ENCODE measurements at regions not wholly inside any gene's neighbourhood (a gene's known extent, or its start where the extent isn't known, plus 50 kb on each side); places are given as distances from the start of the nearest gene placed in this dataset.

DNA sequence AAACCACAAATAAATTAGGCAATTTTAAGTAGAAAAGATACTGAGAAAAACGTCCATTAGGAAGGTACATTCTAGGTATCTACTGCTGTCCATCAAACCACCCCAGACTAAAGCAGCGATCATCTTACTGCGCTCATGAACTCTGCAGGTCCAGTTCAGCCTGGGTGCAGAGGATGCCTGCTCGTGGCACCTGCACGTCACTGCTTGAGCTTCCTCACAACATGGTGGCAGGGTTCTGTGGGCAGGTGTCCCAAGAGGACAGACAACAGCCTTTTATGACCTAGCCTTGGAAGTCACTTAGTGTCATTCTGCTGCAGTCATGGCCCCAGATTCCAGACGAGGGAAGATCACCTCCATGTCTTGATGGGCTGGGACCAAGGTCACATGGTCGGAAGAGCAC, 93.4 kb downstream of the MICALL2 start:
- ChIA-PET POLR2A (no interaction called here), CTCF (interaction anchor here (0.8 to 1.3 kb wide), 3 partner anchors 11 to 190 kb away, joined by 3 to 4 read pairs (median 3); no protein-coding TSS in a partner anchor)
- no peak overlapping the region for H2AFZ ChIP-seq (ENCODE audit: low read depth)
- H3K9me2 ChIP-seq: no peaks in the 10 kb centered on the region
- no peaks in the 10 kb centered on the region for H3K36me3 ChIP-seq (replicated peaks in 1 of 2; ENCODE audit: control insufficient read depth in 1 of 2, insufficient read depth in 2 of 2, low read length in 1 of 2)
- H3K4me3 ChIP-seq (ENCODE audit: low read depth in 2 of 2, low read length in 1 of 2): no peak overlapping the region
- H3K27ac ChIP-seq (ENCODE audit: low read depth in 2 of 2, low read length in 1 of 2): no peak overlapping the region
- DNase-seq: peak; percentile 21
- TF ChIP-seq FOXJ3 (CRISPR knock-in tag; IDR thresholded peaks at IDR 0.05) (no peak), TEAD4 (IDR thresholded peaks at IDR 0.05; ENCODE audit: borderline replicate concordance, insufficient read depth) (no peak), NRF1 (IDR thresholded peaks at IDR 0.05; ENCODE audit: low read depth, low read length) (no peak), GABPA (IDR thresholded peaks at IDR 0.05; ENCODE audit: low read depth) (no peak), RAD21 (IDR thresholded peaks at IDR 0.05; ENCODE audit: low read length) (no peak), SMC3 (IDR thresholded peaks at IDR 0.05; ENCODE audit: low read depth, low read length) (no peak)
- TF ChIP-seq, protein P1, sequence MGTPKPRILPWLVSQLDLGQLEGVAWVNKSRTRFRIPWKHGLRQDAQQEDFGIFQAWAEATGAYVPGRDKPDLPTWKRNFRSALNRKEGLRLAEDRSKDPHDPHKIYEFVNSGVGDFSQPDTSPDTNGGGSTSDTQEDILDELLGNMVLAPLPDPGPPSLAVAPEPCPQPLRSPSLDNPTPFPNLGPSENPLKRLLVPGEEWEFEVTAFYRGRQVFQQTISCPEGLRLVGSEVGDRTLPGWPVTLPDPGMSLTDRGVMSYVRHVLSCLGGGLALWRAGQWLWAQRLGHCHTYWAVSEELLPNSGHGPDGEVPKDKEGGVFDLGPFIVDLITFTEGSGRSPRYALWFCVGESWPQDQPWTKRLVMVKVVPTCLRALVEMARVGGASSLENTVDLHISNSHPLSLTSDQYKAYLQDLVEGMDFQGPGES (IDR thresholded peaks at IDR 0.05; ENCODE audit: low read depth, low read length): no peak
- TF ChIP-seq, protein P2, sequence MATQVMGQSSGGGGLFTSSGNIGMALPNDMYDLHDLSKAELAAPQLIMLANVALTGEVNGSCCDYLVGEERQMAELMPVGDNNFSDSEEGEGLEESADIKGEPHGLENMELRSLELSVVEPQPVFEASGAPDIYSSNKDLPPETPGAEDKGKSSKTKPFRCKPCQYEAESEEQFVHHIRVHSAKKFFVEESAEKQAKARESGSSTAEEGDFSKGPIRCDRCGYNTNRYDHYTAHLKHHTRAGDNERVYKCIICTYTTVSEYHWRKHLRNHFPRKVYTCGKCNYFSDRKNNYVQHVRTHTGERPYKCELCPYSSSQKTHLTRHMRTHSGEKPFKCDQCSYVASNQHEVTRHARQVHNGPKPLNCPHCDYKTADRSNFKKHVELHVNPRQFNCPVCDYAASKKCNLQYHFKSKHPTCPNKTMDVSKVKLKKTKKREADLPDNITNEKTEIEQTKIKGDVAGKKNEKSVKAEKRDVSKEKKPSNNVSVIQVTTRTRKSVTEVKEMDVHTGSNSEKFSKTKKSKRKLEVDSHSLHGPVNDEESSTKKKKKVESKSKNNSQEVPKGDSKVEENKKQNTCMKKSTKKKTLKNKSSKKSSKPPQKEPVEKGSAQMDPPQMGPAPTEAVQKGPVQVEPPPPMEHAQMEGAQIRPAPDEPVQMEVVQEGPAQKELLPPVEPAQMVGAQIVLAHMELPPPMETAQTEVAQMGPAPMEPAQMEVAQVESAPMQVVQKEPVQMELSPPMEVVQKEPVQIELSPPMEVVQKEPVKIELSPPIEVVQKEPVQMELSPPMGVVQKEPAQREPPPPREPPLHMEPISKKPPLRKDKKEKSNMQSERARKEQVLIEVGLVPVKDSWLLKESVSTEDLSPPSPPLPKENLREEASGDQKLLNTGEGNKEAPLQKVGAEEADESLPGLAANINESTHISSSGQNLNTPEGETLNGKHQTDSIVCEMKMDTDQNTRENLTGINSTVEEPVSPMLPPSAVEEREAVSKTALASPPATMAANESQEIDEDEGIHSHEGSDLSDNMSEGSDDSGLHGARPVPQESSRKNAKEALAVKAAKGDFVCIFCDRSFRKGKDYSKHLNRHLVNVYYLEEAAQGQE (IDR thresholded peaks at IDR 0.05; ENCODE audit: low read depth, low read length): no peak
- TF ChIP-seq, protein P3, sequence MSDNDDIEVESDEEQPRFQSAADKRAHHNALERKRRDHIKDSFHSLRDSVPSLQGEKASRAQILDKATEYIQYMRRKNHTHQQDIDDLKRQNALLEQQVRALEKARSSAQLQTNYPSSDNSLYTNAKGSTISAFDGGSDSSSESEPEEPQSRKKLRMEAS (IDR thresholded peaks at IDR 0.05; ENCODE audit: low read depth): no peak
- TF ChIP-seq, protein P4, sequence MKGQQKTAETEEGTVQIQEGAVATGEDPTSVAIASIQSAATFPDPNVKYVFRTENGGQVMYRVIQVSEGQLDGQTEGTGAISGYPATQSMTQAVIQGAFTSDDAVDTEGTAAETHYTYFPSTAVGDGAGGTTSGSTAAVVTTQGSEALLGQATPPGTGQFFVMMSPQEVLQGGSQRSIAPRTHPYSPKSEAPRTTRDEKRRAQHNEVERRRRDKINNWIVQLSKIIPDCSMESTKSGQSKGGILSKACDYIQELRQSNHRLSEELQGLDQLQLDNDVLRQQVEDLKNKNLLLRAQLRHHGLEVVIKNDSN (IDR thresholded peaks at IDR 0.05; ENCODE audit: borderline replicate concordance, low read depth): no peak
- TF ChIP-seq, protein P5, sequence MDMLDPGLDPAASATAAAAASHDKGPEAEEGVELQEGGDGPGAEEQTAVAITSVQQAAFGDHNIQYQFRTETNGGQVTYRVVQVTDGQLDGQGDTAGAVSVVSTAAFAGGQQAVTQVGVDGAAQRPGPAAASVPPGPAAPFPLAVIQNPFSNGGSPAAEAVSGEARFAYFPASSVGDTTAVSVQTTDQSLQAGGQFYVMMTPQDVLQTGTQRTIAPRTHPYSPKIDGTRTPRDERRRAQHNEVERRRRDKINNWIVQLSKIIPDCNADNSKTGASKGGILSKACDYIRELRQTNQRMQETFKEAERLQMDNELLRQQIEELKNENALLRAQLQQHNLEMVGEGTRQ (IDR thresholded peaks at IDR 0.05; ENCODE audit: borderline replicate concordance, low read depth, low read length): no peak
- no peaks in the 10 kb centered on the region for H3K79me2 ChIP-seq (ENCODE audit: insufficient read depth)
- 31% methylated on average over 7 of the region's 7 CpGs for WGBS (ENCODE audit: low lambda C conversion rate)
- no peak overlapping the region for H3K9ac ChIP-seq
- H3K27me3 ChIP-seq (ENCODE audit: insufficient read depth): peaks cover 98% of the 10 kb centered on the region
- H4K20me1 ChIP-seq (ENCODE audit: insufficient read depth): peaks cover 8% of the 10 kb centered on the region; the same call in 1 of the 2 replicates
- peaks cover 10% of the 10 kb centered on the region for H3F3A ChIP-seq (replicated peaks; ENCODE audit: insufficient read depth)
- H3K4me2 ChIP-seq: no peak overlapping the region
- no peaks in the 10 kb centered on the region for H3K4me1 ChIP-seq (ENCODE audit: control insufficient read depth in 1 of 2, insufficient read depth in 2 of 2, low read depth in 1 of 2, low read length in 1 of 2)
- no peaks in the 10 kb centered on the region for H3K9me3 ChIP-seq
